ENCODE measurements at regions not wholly inside any gene's neighbourhood (a gene's known extent, or its start where the extent isn't known, plus 50 kb on each side); places are given as distances from the start of the nearest gene placed in this dataset.

GRCh38 chr4:151939670-151940069, 178.9 kb upstream of the GATB start:
- no peaks in the 10 kb centered on the region for H3K27me3 ChIP-seq (ENCODE audit: insufficient read depth, low read length)
- H3K4me3 ChIP-seq (ENCODE audit: low read length), result no peak overlapping the region
- H3K9me3 ChIP-seq (ENCODE audit: low read depth, low read length), result no peaks in the 10 kb centered on the region
- no peaks in the 10 kb centered on the region for H3K4me1 ChIP-seq (ENCODE audit: insufficient read depth, low read length)

DNA sequence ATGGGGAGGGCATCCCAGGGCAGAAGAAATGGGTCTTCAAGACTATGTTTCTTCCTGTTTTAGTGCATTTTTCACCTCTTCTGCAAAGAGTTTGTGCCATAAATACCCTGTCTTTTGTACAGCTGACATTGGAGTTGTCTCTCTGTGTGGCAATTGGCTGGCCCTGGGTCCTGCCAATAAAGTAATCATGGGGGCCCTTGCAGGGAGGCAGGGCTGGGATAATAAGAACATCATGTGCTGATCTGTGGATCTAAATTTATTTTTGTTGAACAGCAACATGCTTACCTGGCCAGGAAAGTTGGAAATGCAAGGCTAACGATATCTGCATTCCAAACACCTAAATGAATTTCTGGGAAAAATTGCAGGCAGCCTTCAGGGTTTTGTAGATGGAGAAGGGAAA, 174.6 kb upstream of the GATB start:
- no peaks in the 10 kb centered on the region for H3K4me1 ChIP-seq (ENCODE audit: insufficient read depth, low read length)
- H3K27me3 ChIP-seq (ENCODE audit: insufficient read depth, low read length), result no peaks in the 10 kb centered on the region
- H3K4me3 ChIP-seq (ENCODE audit: low read length), result no peak overlapping the region
- H3K9me3 ChIP-seq (ENCODE audit: low read depth, low read length), result no peaks in the 10 kb centered on the region

DNA sequence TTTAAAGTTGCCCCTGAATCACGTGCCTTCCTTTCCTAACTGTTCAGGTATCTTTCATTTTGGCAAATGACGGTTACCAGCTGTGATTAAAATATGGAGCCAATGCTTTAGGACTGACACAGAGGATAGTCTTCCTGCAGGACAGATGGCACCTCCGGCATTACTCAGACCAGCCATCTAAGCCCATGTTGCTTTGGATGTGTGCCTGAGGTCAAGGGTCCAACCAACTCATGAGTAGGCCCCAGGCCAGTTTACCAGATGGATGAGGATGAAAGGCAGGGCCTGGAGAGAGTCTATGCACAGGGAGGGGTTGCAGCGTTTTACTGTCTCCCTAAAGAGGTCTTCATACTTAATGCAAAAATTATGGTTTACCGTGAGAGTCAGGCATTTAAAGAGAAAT, 174.0 kb upstream of the GATB start:
- Histone ChIP-seq H3K4me1 (ENCODE audit: insufficient read depth, low read length) (no peaks in the 10 kb centered on the region), H3K4me3 (ENCODE audit: low read length) (no peak overlapping the region), H3K27me3 (ENCODE audit: insufficient read depth, low read length) (no peaks in the 10 kb centered on the region), H3K9me3 (ENCODE audit: low read depth, low read length) (no peaks in the 10 kb centered on the region)

DNA sequence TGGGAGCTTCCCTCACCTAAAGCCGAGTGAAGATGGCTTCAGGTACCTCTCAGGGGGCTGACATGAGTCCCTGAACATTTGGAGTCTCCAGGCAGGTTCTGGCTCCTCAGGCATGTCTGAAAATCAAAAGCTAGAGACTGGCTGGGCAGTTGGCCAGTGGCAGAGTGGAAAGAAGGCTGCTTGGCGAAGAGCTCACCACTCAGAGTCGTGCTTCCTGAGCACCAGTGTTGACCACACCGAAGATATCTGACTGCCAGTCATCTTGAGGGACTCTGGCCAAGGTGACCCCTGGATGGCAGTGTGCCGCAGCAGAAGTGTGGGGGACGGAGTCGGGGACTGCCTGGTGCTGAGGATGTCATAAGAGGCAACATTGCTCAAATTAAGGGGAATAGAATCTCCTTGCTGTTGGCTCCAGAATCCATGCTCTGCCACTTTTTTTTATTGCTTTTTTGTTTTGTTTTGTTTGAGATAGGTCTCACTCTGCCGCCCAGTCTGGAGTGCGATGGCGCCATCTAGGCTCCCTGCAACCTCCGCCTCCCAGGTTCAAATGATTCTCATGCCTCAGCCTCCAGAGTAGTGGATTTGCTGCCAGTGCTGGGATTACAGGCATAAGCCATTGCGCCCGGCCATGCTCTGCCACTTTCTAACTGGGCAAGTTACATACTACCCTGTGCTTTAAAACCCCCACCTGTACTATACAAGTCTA, 172.5 kb upstream of the GATB start:
- H3K4me1 ChIP-seq (ENCODE audit: insufficient read depth, low read length), result no peaks in the 10 kb centered on the region
- H3K9me3 ChIP-seq (ENCODE audit: low read depth, low read length), result no peaks in the 10 kb centered on the region
- no peaks in the 10 kb centered on the region for H3K27me3 ChIP-seq (ENCODE audit: insufficient read depth, low read length)
- no peak overlapping the region for H3K4me3 ChIP-seq (ENCODE audit: low read length)

- H3K27me3 ChIP-seq (ENCODE audit: insufficient read depth, low read length), result no peaks in the 10 kb centered on the region
- no peaks in the 10 kb centered on the region for H3K4me1 ChIP-seq (ENCODE audit: insufficient read depth, low read length)
- H3K4me3 ChIP-seq (ENCODE audit: low read length), result no peak overlapping the region
- no peaks in the 10 kb centered on the region for H3K9me3 ChIP-seq (ENCODE audit: low read depth, low read length)
Measured at GRCh38 chr4:151931563-151931962, 170.8 kb upstream of the GATB start.

DNA sequence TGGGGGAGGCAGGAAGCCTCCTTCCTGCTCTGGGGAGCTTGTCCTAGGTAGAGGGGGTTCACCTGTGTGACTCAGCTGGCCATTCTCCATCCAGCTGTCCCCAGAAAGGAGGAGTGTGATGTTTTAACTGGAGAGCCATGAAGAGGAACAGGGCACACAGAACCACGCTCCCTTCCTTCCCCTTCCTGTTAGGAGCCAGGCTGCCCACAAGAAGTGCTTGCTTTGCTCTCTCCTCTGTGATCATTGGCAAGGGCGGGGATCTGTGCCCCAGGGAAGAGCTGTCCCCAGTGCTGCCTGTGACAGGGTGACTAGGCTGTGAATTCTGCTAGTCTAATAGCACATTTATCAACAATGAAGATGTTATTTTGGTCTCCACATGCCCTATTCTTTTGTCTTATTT, 169.6 kb upstream of the GATB start:
- no peaks in the 10 kb centered on the region for H3K27me3 ChIP-seq (ENCODE audit: insufficient read depth, low read length)
- no peak overlapping the region for H3K4me3 ChIP-seq (ENCODE audit: low read length)
- H3K9me3 ChIP-seq (ENCODE audit: low read depth, low read length), result no peaks in the 10 kb centered on the region
- H3K4me1 ChIP-seq (ENCODE audit: insufficient read depth, low read length), result no peaks in the 10 kb centered on the region

DNA sequence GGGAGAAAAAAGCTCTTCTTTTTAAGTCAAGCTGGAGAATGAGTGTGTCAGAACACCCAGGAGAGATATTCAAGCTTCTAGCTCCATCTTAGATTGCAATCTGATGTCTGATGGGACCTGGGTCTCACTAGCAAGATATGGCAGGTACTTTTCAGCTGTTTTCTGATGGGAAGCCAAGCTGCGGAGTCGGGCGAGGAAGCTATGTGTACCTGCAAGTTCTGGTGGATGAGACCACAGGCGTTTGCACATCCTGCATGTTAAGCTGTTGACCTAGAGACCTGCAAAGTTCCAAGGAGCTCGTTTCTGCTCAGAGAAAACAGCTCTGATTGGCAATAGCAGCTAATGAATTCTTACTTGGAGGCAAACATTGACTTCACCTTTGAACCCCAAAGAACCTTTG, 167.3 kb upstream of the GATB start:
- Histone ChIP-seq H3K9me3 (ENCODE audit: low read depth, low read length) (no peaks in the 10 kb centered on the region), H3K4me1 (ENCODE audit: insufficient read depth, low read length) (no peaks in the 10 kb centered on the region), H3K27me3 (ENCODE audit: insufficient read depth, low read length) (no peaks in the 10 kb centered on the region), H3K4me3 (ENCODE audit: low read length) (no peak overlapping the region)

GRCh38 chr4:151922811-151923210, 162.0 kb upstream of the GATB start:
- no peaks in the 10 kb centered on the region for H3K27me3 ChIP-seq (ENCODE audit: insufficient read depth, low read length)
- H3K4me1 ChIP-seq (ENCODE audit: insufficient read depth, low read length), result no peaks in the 10 kb centered on the region
- no peak overlapping the region for H3K4me3 ChIP-seq (ENCODE audit: low read length)
- no peaks in the 10 kb centered on the region for H3K9me3 ChIP-seq (ENCODE audit: low read depth, low read length)

- no peak overlapping the region for H3K4me3 ChIP-seq (ENCODE audit: low read length)
- no peaks in the 10 kb centered on the region for H3K4me1 ChIP-seq (ENCODE audit: insufficient read depth, low read length)
- H3K27me3 ChIP-seq (ENCODE audit: insufficient read depth, low read length), result no peaks in the 10 kb centered on the region
- H3K9me3 ChIP-seq (ENCODE audit: low read depth, low read length), result no peaks in the 10 kb centered on the region
Measured at GRCh38 chr4:151922306-151922705, 161.5 kb upstream of the GATB start.

DNA sequence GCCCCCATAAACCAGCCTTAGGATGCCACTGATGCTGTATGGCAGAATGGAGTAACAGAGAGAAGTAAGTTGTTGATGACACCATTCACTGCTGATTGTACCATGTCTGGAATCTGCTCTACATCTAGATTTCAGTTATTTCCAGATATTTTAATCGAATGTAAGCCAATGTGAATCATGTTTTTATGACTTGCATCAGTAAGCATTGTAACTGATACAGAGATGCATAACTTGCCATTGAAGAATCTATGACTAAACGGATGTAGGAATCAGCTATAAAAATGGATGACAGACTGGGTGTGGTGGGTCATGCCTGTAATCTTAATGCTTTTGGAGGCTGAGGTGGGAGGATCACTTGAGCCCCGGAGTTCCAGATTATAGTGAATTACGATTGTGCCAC, 161.0 kb upstream of the GATB start:
- Histone ChIP-seq H3K9me3 (ENCODE audit: low read depth, low read length) (no peaks in the 10 kb centered on the region), H3K27me3 (ENCODE audit: insufficient read depth, low read length) (no peaks in the 10 kb centered on the region), H3K4me3 (ENCODE audit: low read length) (no peak overlapping the region), H3K4me1 (ENCODE audit: insufficient read depth, low read length) (no peaks in the 10 kb centered on the region)

DNA sequence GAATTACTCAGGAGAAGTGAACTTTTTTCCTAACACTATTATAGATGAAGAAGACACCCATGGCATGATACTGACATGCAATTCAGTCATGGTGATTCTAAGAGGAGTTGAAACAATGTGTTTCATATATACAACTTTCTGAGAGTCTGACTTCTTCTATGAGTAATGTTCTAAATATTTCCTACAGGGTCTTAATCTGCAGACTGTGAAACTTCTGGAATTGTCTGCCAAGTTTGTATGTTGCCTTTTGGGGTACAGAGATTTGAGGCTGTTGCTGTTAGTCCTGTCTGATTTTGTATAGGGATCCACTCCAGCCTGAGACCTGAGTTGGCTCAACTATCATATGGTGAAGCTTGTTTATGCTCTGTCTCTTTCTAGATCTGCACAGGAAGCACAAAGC, 160.6 kb upstream of the GATB start:
- no peaks in the 10 kb centered on the region for H3K9me3 ChIP-seq (ENCODE audit: low read depth, low read length)
- no peak overlapping the region for H3K4me3 ChIP-seq (ENCODE audit: low read length)
- H3K27me3 ChIP-seq (ENCODE audit: insufficient read depth, low read length), result no peaks in the 10 kb centered on the region
- no peaks in the 10 kb centered on the region for H3K4me1 ChIP-seq (ENCODE audit: insufficient read depth, low read length)

DNA sequence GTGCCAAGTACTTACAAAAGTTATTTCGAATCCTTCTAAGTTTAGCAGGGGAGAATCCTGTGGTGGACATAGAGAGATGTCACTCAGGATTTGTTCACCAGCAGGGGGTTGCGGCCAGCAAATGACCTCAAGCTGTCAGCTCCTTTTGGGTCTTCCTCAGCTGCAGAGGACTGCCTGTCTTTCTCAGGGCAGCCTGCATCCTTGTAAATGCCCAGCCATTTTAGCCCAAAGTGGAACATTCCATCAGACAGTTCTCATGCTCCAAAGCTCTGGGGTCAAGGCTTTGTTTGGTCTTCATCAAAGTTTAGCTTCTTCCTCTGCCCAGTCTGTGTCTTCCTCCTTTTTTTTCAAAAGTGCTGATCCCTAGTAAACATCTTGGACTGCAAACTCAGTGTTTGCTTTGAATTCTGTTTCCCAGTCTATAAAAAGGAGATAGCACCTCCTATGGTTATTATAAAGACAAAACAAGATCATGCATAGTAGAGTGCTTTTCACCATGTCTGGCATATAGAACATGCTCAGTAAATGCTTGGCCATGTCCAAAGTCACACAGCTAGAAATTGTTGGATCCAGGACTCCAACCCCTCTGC, 156.4 kb upstream of the GATB start:
- Histone ChIP-seq H3K9me3 (ENCODE audit: low read depth, low read length) (no peaks in the 10 kb centered on the region), H3K27me3 (ENCODE audit: insufficient read depth, low read length) (no peaks in the 10 kb centered on the region)

DNA sequence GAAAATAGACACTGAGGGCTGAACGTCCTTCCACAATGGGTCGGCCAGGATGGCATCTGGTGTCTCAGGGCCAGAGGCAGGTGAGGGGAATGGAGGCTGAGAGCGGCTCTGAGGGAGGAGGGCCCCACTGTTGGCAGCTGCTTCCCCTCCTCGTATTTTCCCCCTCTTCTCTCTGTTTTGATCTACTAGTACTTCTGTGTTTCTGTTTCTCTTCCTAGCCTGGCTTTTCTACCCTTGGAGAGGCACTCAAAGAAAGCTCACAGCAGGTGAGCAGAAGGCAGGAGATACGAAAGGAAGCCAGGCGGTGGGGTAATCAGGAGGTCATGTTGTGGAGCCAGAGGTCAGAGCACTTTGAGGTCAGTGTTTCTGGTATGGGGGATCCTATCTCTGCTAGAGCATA, 151.8 kb upstream of the GATB start:
- Histone ChIP-seq H3K27me3 (ENCODE audit: insufficient read depth, low read length) (no peaks in the 10 kb centered on the region), H3K9me3 (ENCODE audit: low read depth, low read length) (no peaks in the 10 kb centered on the region), H3K4me1 (ENCODE audit: insufficient read depth, low read length) (no peaks in the 10 kb centered on the region), H3K4me3 (ENCODE audit: low read length) (no peak overlapping the region)

More for the DNA sequence above, 156.4 kb upstream of the GATB start:
- H3K4me3 ChIP-seq (ENCODE audit: low read length), result no peak overlapping the region
- H3K4me1 ChIP-seq (ENCODE audit: insufficient read depth, low read length), result no peaks in the 10 kb centered on the region

GRCh38 chr4:151911970-151912369, 151.2 kb upstream of the GATB start:
- Histone ChIP-seq H3K4me3 (ENCODE audit: low read length) (no peak overlapping the region), H3K27me3 (ENCODE audit: insufficient read depth, low read length) (no peaks in the 10 kb centered on the region), H3K4me1 (ENCODE audit: insufficient read depth, low read length) (no peaks in the 10 kb centered on the region), H3K9me3 (ENCODE audit: low read depth, low read length) (no peaks in the 10 kb centered on the region)

DNA sequence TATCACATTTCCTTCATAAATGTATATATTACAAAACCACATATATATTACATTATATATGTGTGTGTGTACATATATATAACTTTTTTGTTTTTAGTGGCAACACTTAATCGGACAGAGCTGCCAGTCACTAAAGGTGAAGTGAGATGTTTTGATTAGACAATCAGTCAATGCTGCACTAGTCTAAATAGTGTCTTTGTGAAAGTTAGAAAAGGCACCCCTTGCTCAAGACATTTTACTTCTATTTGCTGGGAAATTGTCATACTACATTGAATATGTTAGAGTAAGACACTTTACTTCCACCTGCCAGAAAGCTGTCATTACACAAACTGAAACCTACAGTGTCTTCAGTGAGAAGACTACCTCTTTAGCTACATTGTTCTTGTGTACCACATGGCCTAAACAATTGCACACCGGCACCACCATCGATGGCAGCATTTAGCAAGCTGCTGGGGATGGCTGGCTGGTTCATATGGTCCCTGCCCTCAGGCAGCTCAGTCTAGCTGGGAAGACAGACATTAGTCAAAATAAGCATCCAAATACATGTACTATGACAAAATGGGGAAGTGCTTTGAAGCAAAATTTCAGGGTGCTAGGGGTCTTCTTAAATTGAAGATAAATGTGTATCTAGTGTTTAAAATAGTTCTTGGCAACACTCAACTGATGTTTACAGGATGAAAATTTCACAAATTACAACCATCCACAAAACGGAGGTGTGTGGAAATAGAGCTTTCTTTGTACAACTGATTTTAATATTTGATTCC, 148.1 kb upstream of the GATB start:
- Histone ChIP-seq H3K9me3 (ENCODE audit: low read depth, low read length) (no peaks in the 10 kb centered on the region), H3K4me3 (ENCODE audit: low read length) (no peak overlapping the region), H3K27me3 (ENCODE audit: insufficient read depth, low read length) (no peaks in the 10 kb centered on the region), H3K4me1 (ENCODE audit: insufficient read depth, low read length) (peaks cover 10% of the 10 kb centered on the region)

- H3K4me1 ChIP-seq (ENCODE audit: insufficient read depth, low read length), result peaks cover 10% of the 10 kb centered on the region
- H3K9me3 ChIP-seq (ENCODE audit: low read depth, low read length), result no peaks in the 10 kb centered on the region
- no peaks in the 10 kb centered on the region for H3K27me3 ChIP-seq (ENCODE audit: insufficient read depth, low read length)
- no peak overlapping the region for H3K4me3 ChIP-seq (ENCODE audit: low read length)
Measured at GRCh38 chr4:151908201-151908600, 147.4 kb upstream of the GATB start.

All from mononuclear cell (primary cell).